HepG2 (cell line): ENCODE measurements at regions not wholly inside any gene's neighbourhood (a gene's known extent, or its start where the extent isn't known, plus 50 kb on each side); places are given as distances from the start of the nearest gene placed in this dataset.

ENCODE experiments used
- ATAC-seq: fragments of 200-7000 bp; cut with Tn5 transposase; 3 replicates; pipeline ENCODE4 v1.9.1; 2020; ENCODE audit warnings: mild to moderate bottlenecking, moderate library complexity
- BruUV-seq: library from RNA; stranded (reverse); fragments of 400-500 nt; replicated peaks from 2 replicates; lab custom pipeline; 2021; lab: Mats Ljungman, UMichigan
- CTCF ChIA-PET: fragments of 300-600 bp; formaldehyde crosslinking; extraction: SDS; loops from one replicate; lab custom pipeline; 2021; ENCODE audit warnings: low total read pairs, inconsistent platforms, low intra/inter-chr PET ratio; lab: Yijun Ruan, JAX
- POLR2A ChIA-PET: fragments of 350-600 bp; sonication (Branson Sonifier 250); formaldehyde crosslinking; loops from one replicate; lab custom pipeline; 2020; ENCODE audit warnings: antibody characterized with exemption, inconsistent platforms; lab: Yijun Ruan, JAX
- DNase-seq: peaks from one replicate; pipeline ENCODE4 v3.0.0-alpha.2; 2015; ENCODE audit warnings: low spot score
- FAIRE-seq: peaks from 3 replicates; lab custom pipeline; 2011; peaks lifted over from hg19 to GRCh38; lab: Jason Lieb, UNC
- H2AFZ ChIP-seq: one replicate; pipeline ENCODE4 v1.6.1; 2011; ENCODE audit warnings: low read length, inconsistent platforms
- H3K27ac ChIP-seq: fragments of 300-600 bp; 3 replicates; pipeline ENCODE4 v1.8.0; 2011; ENCODE audit warnings: mixed run types, mild to moderate bottlenecking, mixed read lengths, low read length, inconsistent platforms; ENCODE audit not compliant: insufficient read depth; ENCODE audit errors: extremely low read length
- H3K27me3 ChIP-seq, 2 experiments: fragments of 200-600 bp in 1 of 2; 2 replicates in 1 of 2; 3 replicates in 1 of 2; pipeline versions ENCODE4 v1.6.0 to v1.8.0; 2011; ENCODE audit warnings: low read length in 2 of 2, mild to moderate bottlenecking in 2 of 2, moderate library complexity in 2 of 2, inconsistent platforms in 1 of 2; ENCODE audit not compliant: insufficient read depth in 2 of 2, control insufficient read depth in 1 of 2
- H3K36me3 ChIP-seq, 2 experiments: fragments of 200-600 bp in 1 of 2; replicated peaks in 1 of 2; 2 replicates in 1 of 2; 3 replicates in 1 of 2; pipeline versions ENCODE4 v1.5.1 to v1.8.0; 2011; ENCODE audit warnings: low read length in 2 of 2, inconsistent platforms in 1 of 2; ENCODE audit not compliant: insufficient read depth in 2 of 2, control insufficient read depth in 1 of 2
- H3K4me1 ChIP-seq: 2 replicates; pipeline ENCODE4 v1.5.1; 2012; ENCODE audit warnings: low read length, inconsistent platforms; ENCODE audit not compliant: insufficient read depth
- H3K4me2 ChIP-seq: 2 replicates; pipeline ENCODE4 v1.6.0; 2011; ENCODE audit warnings: low read depth, low read length, inconsistent platforms
- H3K4me3 ChIP-seq, 3 experiments: fragments of 200-600 bp in 1 of 3; sonication (generic), shearing (Covaris generic) in 1 of 3; replicated peaks in 1 of 3; 2 replicates each; pipeline ENCODE4 v1.5.1; 2011 to 2016; ENCODE audit warnings: low read length in 3 of 3, inconsistent platforms in 2 of 3, low read depth in 2 of 3, mild to moderate bottlenecking in 2 of 3, control low read depth in 1 of 3, mixed read lengths in 1 of 3; ENCODE audit not compliant: insufficient read depth in 1 of 3
- H3K79me2 ChIP-seq: one replicate; pipeline ENCODE4 v1.6.1; 2011; ENCODE audit warnings: low read length, inconsistent platforms; ENCODE audit not compliant: insufficient read depth
- H3K9ac ChIP-seq: 2 replicates; pipeline ENCODE4 v1.6.0; 2011; ENCODE audit warnings: mild to moderate bottlenecking, low read depth, low read length, inconsistent platforms; ENCODE audit not compliant: insufficient read depth
- H3K9me3 ChIP-seq: 2 replicates; pipeline ENCODE4 v1.5.1; 2012; ENCODE audit warnings: mild to moderate bottlenecking, low read length
- H4K20me1 ChIP-seq: 2 replicates; pipeline ENCODE4 v1.6.0; 2011; ENCODE audit warnings: inconsistent platforms, mild to moderate bottlenecking, low read length, moderate library complexity; ENCODE audit not compliant: insufficient read depth
- ATF7-NPFF ChIP-seq: sonication (generic); formaldehyde crosslinking; IDR thresholded peaks from 2 replicates; pipeline ENCODE4 v1.8.1; 2023; ENCODE audit warnings: mild to moderate bottlenecking, low read depth, missing genetic modification reagents, moderate library complexity
- CEBPB ChIP-seq: IDR thresholded peaks from 2 replicates; pipeline ENCODE4 v1.6.1; 2011; ENCODE audit warnings: low read depth, low read length, improper control_type of control experiment, borderline replicate concordance
- FOSL2 ChIP-seq: sonication (generic); formaldehyde crosslinking; IDR thresholded peaks from 2 replicates; pipeline ENCODE4 v1.4.0; 2020; ENCODE audit warnings: missing genetic modification reagents
- GATAD1 ChIP-seq: IDR thresholded peaks from 2 replicates; pipeline ENCODE4 v1.6.1; 2016; ENCODE audit warnings: missing genetic modification reagents, missing compliant biosample characterization
- GLI4 ChIP-seq: sonication (generic); formaldehyde crosslinking; IDR thresholded peaks from 2 replicates; pipeline ENCODE4 v1.5.1; 2020; ENCODE audit warnings: missing genetic modification reagents, mild to moderate bottlenecking, moderate library complexity, borderline replicate concordance
- HDAC1 ChIP-seq: sonication (generic); formaldehyde crosslinking; IDR thresholded peaks from 2 replicates; pipeline ENCODE4 v1.5.1; 2020; ENCODE audit warnings: mild to moderate bottlenecking, missing genetic modification reagents
- MZF1 ChIP-seq: sonication (generic); formaldehyde crosslinking; IDR thresholded peaks from 2 replicates; pipeline ENCODE4 v1.8.1; 2023; ENCODE audit warnings: mild to moderate bottlenecking, missing genetic modification reagents, borderline replicate concordance
- NONO ChIP-seq, 2 experiments: fragments of 450-650 bp in 1 of 2; sonication (generic) in 1 of 2; formaldehyde crosslinking in 1 of 2; IDR thresholded peaks in 1 of 2; conservative IDR thresholded peaks in 1 of 2; 2 replicates each; pipeline versions ENCODE4 v1.6.1 to v1.8.0; 2017 to 2022; ENCODE audit warnings: mild to moderate bottlenecking in 1 of 2, missing genetic modification reagents in 1 of 2, moderate library complexity in 1 of 2
- ONECUT2 ChIP-seq: sonication (generic); formaldehyde crosslinking; IDR thresholded peaks from 2 replicates; pipeline ENCODE4 v1.4.0; 2020; ENCODE audit warnings: missing genetic modification reagents
- YEATS2 ChIP-seq: sonication (generic); formaldehyde crosslinking; IDR thresholded peaks from 2 replicates; pipeline ENCODE4 v1.4.0; 2020; ENCODE audit warnings: missing genetic modification reagents, borderline replicate concordance
- ZBTB25 ChIP-seq: IDR thresholded peaks from 2 replicates; pipeline ENCODE4 v1.6.1; 2018; ENCODE audit warnings: missing genetic modification reagents
- ZC3H4 ChIP-seq: sonication (generic); formaldehyde crosslinking; IDR thresholded peaks from 2 replicates; pipeline ENCODE4 v1.4.0; 2020; ENCODE audit warnings: missing genetic modification reagents, borderline replicate concordance
- ZFAT ChIP-seq: sonication (generic); formaldehyde crosslinking; conservative IDR thresholded peaks from 2 replicates; pipeline ENCODE4 v1.8.1; 2023; ENCODE audit warnings: missing genetic modification reagents, inconsistent platforms
- ZNF44 ChIP-seq: sonication (generic); formaldehyde crosslinking; IDR thresholded peaks from 2 replicates; pipeline ENCODE4 v1.5.1; 2020; ENCODE audit warnings: mild to moderate bottlenecking, missing genetic modification reagents
- WGBS: methylation state at CpG from one replicate; pipeline ENCODE4 v1.1.6; 2017; ENCODE audit warnings: low lambda C conversion rate; 5-methylcytosine and 5-hydroxymethylcytosine counted together
- in situ Hi-C: cut with HindIII; loops from 2 replicates; pipeline ENCODE4 v1.10.0; 2017; ENCODE audit warnings: low pct_unique_long_range_greater_than_20kb; ENCODE audit not compliant: extremely low pct_ligation_motif_present
- intact Hi-C: fragments of 100-400 bp; cut with micrococcal nuclease; formaldehyde crosslinking; loops from one replicate; pipeline ENCODE4 v1.10.0; 2022; ENCODE audit not compliant: unreplicated experiment
- TF ChIP-seq, protein P1 (sequence below): IDR thresholded peaks from 2 replicates; pipeline ENCODE4 v1.6.1; 2016; ENCODE audit warnings: missing compliant biosample characterization, missing genetic modification reagents, borderline replicate concordance

- ChIA-PET CTCF (no interaction called here), POLR2A (no interaction called here)
- Histone ChIP-seq H3K27ac (no peak overlapping the region), H3K79me2 (no peaks in the 10 kb centered on the region), H3K4me3 (no peak overlapping the region), H3K36me3 (no peaks in the 10 kb centered on the region), H3K4me1 (no peaks in the 10 kb centered on the region), H3K27me3 (no peaks in the 10 kb centered on the region), H3K9me3 (no peaks in the 10 kb centered on the region), H4K20me1 (no peaks in the 10 kb centered on the region), H3K9ac (no peak overlapping the region), H3K4me2 (no peak overlapping the region), H2AFZ (no peak overlapping the region)
- FAIRE-seq, result no peak
- no TSS peak for BruUV-seq
- peak; percentile 63 for ATAC-seq
- TF ChIP-seq FOSL2, result peak; percentile 80
- TF ChIP-seq MZF1 (CRISPR knock-in tag), result no peak
- TF ChIP-seq ATF7-NPFF, result no peak
- no peak for TF ChIP-seq NONO (IDR thresholded peaks at IDR 0.05)
- no peak for TF ChIP-seq NONO (CRISPR knock-in tag; conservative IDR thresholded peaks at IDR 0.05)
- TF ChIP-seq CEBPB, result peak; percentile 19; the same call in 1 of the 2 replicates
- TF ChIP-seq ONECUT2, result no peak
- in situ Hi-C loops, result no loop called here
- DNase-seq, result peak; percentile 25
- intact Hi-C loops, result no loop called here
- WGBS, result 16% methylated on average over 5 of the region's 5 CpGs
Observed at GRCh38 chr1:224565186-224565585, 50.9 kb upstream of the CNIH3 start.

DNA sequence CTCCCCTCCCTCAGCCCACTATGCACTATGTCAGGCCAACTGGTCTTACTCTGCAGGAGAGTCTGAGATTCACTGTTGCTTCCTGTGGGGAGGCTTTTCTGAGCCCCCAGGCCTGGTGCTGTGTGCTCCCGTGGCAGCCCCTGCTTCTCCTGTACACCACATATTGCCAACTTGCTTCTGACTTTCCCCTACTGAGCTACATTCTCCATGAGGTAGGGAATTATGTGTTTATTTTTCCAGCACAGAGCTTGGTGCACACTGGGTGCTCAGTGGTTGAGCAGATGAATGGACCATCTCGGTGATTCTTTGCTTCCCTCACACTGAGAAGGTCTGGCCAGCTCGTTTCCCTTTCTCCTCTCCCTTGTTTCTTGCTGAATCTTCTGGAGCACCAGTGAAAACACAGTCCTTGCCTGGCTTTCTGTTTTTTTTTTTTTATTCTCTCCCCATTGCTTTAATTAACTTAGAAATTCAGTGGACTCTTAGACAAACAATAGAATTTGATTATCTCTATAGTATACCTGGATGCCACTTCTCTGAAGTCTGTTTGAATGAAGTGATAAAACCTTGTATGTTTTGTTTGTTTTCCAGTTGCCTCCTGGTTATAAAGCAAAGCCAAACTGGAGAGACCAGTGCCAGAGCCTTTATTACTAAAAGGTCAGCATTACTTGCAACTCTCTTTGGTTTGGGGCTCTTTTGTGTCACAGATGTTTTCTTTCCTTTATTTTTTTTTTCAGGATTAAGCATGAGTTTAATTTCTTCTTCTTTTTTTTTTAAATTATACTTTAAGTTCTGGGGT, 50.3 kb upstream of the CNIH3 start:
- H3K4me1 ChIP-seq, result no peaks in the 10 kb centered on the region
- no peaks in the 10 kb centered on the region for H3K27me3 ChIP-seq
- POLR2A ChIA-PET, result no interaction called here
- ATAC-seq (peak; percentile 31; the same call in 1 of the 3 replicates), DNase-seq (no peak), FAIRE-seq (no peak)
- no TSS peak for BruUV-seq
- in situ Hi-C loops (no loop called here), intact Hi-C loops (no loop called here)
- no peak overlapping the region for H3K4me3 ChIP-seq
- H3K36me3 ChIP-seq, result no peaks in the 10 kb centered on the region
- no peaks in the 10 kb centered on the region for H3K9me3 ChIP-seq
- CTCF ChIA-PET, result no interaction called here
- WGBS, result 17% methylated on average over 3 of the region's 3 CpGs
- H3K79me2 ChIP-seq, result no peaks in the 10 kb centered on the region
- no peaks in the 10 kb centered on the region for H4K20me1 ChIP-seq
- H3K9ac ChIP-seq, result no peak overlapping the region
- H3K27ac ChIP-seq, result no peak overlapping the region
- no peak for TF ChIP-seq YEATS2 (CRISPR knock-in tag)
- TF ChIP-seq, protein P1, sequence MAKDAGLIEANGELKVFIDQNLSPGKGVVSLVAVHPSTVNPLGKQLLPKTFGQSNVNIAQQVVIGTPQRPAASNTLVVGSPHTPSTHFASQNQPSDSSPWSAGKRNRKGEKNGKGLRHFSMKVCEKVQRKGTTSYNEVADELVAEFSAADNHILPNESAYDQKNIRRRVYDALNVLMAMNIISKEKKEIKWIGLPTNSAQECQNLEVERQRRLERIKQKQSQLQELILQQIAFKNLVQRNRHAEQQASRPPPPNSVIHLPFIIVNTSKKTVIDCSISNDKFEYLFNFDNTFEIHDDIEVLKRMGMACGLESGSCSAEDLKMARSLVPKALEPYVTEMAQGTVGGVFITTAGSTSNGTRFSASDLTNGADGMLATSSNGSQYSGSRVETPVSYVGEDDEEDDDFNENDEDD (CRISPR knock-in tag), result no peak
- TF ChIP-seq GLI4 (CRISPR knock-in tag), result no peak
- TF ChIP-seq ZFAT, result no peak
- no peak for TF ChIP-seq GATAD1
- TF ChIP-seq ZC3H4 (CRISPR knock-in tag), result no peak
- TF ChIP-seq ZBTB25 (CRISPR knock-in tag), result no peak
- no peak for TF ChIP-seq HDAC1 (CRISPR knock-in tag)
- TF ChIP-seq ZNF44 (CRISPR knock-in tag), result no peak
- no peak overlapping the region for H2AFZ ChIP-seq
- no peak overlapping the region for H3K4me2 ChIP-seq
